Caki2 (cell line): ENCODE measurements at regions not wholly inside any gene's neighbourhood (a gene's known extent, or its start where the extent isn't known, plus 50 kb on each side); places are given as distances from the start of the nearest gene placed in this dataset.
"Not testable (repeated sequence)": the region's sequence is repeated elsewhere in the genome, so short reads cannot be mapped to it uniquely, and the experiment has no call there.

ENCODE experiments used
- DNase-seq: peaks from one replicate; pipeline ENCODE4 v3.0.0-alpha.2; 2015; ENCODE audit warnings: low read depth
- in situ Hi-C: cut with HindIII; loops from 2 replicates; pipeline ENCODE4 v1.10.0; 2016; ENCODE audit warnings: low sequenced_read_pairs, low pct_unique_long_range_greater_than_20kb, mixed read lengths

GRCh38 chr4:66574145-66574978, 904.1 kb upstream of the EPHA5 start:
- DNase-seq, result no peak

GRCh38 chr4:66572949-66573348, 902.7 kb upstream of the EPHA5 start:
- in situ Hi-C loops, result no loop called here
- DNase-seq, result peak; percentile 54

More at GRCh38 chr4:66574145-66574978, 904.1 kb upstream of the EPHA5 start:
- in situ Hi-C loops, result no loop called here

DNA sequence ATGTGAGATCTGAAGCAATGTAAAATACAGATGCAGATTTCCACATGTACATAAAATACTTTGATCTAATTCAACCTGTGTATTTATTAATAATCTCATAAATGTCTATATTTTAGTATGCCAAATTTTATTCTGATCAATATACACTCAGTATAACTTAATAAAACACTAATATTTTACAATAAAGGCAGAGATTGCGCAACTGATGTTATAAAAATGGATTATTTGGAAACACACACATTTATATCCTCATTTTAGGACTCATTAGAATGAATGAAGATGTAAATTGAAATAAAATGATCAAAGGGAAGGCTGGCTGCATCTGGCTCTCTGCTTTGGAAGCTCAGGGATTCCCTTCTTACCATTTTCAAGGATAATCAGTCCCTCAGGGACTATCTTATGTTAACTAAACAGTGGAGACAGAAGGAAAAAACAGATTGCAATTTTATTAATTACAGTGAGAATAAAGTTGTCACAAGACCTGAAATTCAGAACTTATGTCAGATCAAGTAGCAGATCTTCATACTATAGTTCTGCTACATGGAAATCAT, 900.9 kb upstream of the EPHA5 start:
- in situ Hi-C loops, result no loop called here

DNA sequence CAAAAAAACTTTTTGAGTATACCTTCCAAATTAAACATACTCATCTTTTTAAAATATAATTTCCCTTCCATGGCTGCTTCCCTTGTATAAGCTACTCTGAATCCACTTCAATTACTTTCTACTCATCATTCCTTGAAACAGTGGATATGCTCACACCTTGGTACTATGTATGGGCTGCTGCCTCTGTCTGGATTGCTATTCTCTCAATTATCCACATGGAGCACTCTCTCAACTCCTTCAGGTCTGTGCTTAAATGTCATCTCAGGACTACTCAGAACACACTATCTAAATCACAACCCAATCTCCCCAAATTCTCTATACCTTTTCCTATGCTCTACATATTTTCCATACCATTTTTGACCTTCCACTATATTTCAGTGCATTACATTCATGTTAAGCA, 898.9 kb upstream of the EPHA5 start:
- in situ Hi-C loops, result no loop called here
- DNase-seq, result no peak

More for the DNA sequence above, 900.9 kb upstream of the EPHA5 start:
- no peak for DNase-seq

DNA sequence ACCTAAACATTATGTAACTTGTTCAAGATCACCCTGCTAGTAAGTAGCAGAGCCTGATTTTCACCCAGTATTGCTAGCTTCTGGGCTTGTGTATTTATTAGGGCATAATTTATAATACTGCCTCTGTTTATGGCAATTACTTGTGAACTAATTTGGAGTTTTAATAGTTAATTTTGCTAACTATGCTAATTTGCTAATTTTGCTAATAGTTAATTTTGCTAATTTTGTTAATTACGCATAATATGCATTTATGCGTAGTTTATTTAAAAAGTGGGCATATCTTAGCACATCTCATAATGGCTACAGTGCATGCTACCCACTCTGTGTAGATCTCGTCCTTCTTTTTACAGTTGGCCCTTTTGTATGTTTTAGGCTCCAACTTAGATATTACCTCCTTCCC, 898.1 kb upstream of the EPHA5 start:
- no peak for DNase-seq
- in situ Hi-C loops, result no loop called here

DNA sequence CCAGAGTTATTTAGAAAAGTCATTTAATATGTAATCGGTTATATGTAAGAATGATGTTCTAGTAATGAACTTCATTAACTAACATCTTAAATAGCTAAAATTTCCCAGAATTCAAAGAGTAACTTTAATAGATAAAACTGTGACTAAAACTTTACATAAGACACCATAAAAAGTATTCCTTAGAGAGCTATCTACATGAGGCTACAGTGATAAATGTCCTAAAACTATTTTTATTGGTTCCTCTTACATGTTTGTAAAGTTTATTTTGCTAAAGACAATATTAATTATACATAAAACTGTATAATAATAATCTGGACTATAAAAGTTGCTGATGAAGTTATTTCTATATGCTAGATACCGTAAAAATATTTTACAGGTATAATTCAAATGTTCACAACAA, 897.7 kb upstream of the EPHA5 start:
- in situ Hi-C loops, result no loop called here
- no peak for DNase-seq

DNA sequence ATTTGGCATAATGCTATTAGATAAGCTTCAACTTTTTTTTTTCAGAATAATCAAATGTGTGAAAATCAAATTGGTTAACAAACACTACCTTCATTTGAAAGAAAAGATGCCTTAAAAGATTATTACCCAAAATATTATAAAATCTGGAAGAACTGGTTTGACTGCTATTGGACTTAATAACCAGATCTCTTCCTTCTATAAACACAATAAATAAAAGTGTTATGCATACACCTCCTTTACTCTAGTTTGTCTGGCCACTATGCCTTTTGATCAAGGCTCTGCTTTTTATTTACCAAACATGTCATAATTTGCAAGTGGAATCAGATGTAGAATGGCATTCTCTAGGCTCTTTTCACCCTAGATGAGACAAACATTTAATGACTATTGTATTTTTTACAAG, 897.3 kb upstream of the EPHA5 start:
- DNase-seq, result no peak

GRCh38 chr4:66565801-66566200, 895.5 kb upstream of the EPHA5 start:
- in situ Hi-C loops, result no loop called here
- DNase-seq, result no peak

More for the DNA sequence above, 897.3 kb upstream of the EPHA5 start:
- in situ Hi-C loops, result no loop called here

GRCh38 chr4:66564901-66565651, 894.8 kb upstream of the EPHA5 start:
- in situ Hi-C loops, result no loop called here
- DNase-seq, result no peak

DNA sequence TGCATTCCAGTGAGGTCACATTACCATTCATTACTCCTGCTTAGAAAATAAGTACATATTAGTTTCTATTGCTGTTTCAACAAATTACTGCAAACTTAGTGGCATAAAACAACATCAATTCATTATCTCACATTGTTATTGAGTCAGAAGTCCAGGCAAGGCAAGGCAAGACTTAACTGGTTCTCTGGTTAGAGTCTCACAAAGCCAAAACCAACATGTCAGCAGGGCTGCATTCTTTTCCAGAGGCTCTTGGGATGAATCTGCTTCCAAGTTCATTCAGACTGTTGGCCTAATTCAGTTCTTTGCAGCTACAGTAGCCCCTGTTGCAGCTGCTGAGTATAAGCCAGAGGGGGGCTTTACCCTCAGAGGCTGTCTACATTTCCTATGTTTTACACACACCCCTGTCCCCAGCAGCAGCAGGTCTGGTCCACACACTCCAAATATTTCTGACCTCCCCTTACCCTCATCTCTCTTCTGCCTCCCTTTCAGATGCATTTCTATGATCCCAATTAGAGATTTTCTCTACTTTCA, 892.1 kb upstream of the EPHA5 start:
- in situ Hi-C loops, result no loop called here
- no peak for DNase-seq

- in situ Hi-C loops, DNase-seq: not testable (repeated sequence)
Measured at GRCh38 chr4:66561465-66562053, 891.3 kb upstream of the EPHA5 start.

DNA sequence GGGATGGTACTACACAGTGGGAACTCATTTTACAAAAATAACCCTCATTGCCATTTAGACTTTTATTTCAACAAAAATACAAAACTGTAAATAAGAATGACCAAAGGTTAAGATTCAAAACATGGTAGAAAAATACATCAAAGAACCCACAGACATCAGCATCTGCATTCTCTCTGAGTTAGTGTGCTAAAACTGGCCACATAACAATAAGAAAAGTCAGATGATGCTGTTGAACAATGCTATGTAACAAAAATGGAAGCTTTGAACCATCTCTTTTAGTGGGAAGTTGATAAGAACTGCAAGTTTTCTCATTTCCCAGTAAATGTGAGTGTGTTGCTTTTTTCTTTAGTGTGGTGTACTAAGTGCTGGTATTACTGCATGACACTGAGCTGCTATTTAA, 888.4 kb upstream of the EPHA5 start:
- in situ Hi-C loops, result no loop called here
- DNase-seq, result no peak

DNA sequence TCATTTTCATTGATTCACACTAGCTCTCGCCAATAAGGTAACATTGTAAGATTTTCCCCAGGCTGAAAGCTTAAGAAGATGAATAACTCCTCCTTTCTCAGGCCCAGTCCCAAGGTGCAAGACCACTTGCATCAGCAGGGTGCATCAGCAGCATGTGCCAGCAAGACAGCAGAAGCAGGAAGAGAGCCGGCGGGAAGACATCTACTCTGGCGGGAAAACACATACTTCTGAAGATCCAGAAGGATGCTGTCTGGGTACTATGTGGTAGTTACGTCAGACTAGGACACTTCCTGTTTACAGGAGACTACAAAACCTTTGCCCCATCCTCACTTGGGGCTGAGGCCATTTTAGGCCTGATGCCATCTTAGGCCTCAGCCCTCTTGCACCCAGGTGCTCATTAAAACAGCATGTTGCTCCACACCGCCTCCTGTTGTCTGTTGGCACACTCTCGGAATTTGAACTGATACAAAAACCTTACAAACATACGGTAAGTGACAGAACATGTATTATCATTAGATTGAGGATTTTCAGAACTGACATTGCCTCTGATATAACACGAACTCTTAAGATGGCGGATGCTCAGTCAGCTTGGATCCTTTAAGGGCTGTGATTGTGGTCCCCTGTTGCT, 886.5 kb upstream of the EPHA5 start:
- DNase-seq, result no peak
- in situ Hi-C loops, result no loop called here

- no peak for DNase-seq
- in situ Hi-C loops, result no loop called here
Measured at GRCh38 chr4:66555301-66555700, 885.0 kb upstream of the EPHA5 start.

DNA sequence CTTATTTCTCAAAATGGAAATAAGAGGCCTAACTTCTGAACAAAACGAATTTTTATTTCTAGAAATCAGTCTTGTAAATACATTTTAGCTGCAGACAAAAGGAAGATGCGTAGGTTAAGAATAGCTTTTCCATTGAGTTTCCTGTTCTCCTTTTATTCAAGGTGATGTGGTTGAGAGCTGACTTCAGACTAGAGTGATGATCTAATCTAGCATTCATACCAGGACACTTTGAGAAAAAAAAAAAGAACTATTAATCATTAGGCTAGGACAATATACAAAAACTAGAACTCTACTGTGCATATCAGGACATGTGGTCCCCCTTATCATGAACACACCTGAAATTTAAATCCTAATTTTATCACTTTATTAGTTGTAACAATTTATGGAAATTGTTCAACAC, 884.5 kb upstream of the EPHA5 start:
- DNase-seq, result no peak
- in situ Hi-C loops, result no loop called here

- in situ Hi-C loops, DNase-seq: not testable (repeated sequence)
Measured at GRCh38 chr4:66545301-66545700, 875.0 kb upstream of the EPHA5 start.

DNA sequence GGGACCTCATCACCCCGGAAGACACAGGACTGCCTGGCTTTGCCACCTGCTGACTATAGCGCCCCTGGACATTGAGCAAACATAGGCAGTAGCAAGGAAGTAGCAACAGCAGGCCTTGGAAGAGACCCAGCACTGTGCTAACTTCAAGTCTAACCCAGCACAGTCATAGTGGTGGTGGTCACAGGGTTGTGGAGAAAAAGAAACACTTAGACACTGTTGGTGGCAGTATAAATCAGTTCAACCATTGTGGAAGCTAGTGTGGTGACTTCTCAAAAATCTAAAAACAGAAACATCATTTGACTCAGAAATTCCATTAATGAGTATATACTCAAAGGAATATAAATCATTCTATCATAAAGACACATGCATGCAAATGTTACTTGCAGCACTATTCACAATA, 874.0 kb upstream of the EPHA5 start:
- in situ Hi-C loops, result no loop called here
- DNase-seq, result no peak

- in situ Hi-C loops, result no loop called here
Measured at GRCh38 chr4:66539745-66540144, 869.5 kb upstream of the EPHA5 start.

More at GRCh38 chr4:66539745-66540144, 869.5 kb upstream of the EPHA5 start:
- no peak for DNase-seq
